ENCODE measurements at regions not wholly inside any gene's neighbourhood (a gene's known extent, or its start where the extent isn't known, plus 50 kb on each side); places are given as distances from the start of the nearest gene placed in this dataset.
"Not testable (repeated sequence)": the region's sequence is repeated elsewhere in the genome, so short reads cannot be mapped to it uniquely, and the experiment has no call there.

DNA sequence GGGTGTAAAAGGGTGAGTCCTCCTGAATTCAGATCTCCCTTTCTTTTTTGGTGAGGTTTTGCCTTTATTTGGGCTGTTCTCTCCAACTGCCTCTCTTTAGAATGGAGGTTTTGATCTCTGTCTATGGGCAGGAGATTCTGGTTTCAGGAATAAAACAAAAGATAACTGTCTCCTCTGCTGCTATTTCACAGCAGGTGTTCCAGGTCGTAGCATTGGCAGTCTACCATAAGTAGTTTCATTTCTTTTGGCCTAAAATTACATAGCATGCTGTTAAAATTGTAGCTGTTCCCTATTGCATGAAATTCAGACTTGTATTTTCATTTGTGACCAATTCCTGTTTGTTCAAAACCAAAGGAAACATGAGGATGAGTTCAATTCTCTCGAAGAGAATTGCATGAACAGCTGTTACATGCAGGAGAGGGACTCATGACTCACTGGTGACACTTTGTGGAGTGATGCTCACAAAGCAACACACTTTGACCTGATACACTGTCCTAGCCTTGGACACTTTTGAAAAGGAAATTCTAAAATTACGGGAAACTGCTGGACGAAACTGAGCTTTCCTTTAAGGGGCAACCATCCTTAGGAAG is 76.8 kb upstream of the SIRPG start:
- no peak overlapping the region for H3K27ac ChIP-seq (ENCODE audit: insufficient read depth, low read depth, low read length)
- CTCF ChIA-PET, result interaction anchor here (0.6 to 2.5 kb wide), 4 partner anchors 224 to 231 kb away, joined by 3 to 10 read pairs (median 6); no protein-coding TSS in a partner anchor
- no peak overlapping the region for H2AFZ ChIP-seq (ENCODE audit: low read depth, low read length)
- FAIRE-seq (no peak), DNase-seq (ENCODE audit: low read depth, low spot score) (peak; percentile 15)
- intact Hi-C loops (cut with micrococcal nuclease), result no loop called here
- POLR2A ChIA-PET, result no interaction called here
- H3K9me1 ChIP-seq (replicated peaks; ENCODE audit: control insufficient read depth, extremely low read depth, insufficient read depth, low read length), result no peaks in the 10 kb centered on the region
- no peaks in the 10 kb centered on the region for H4K20me1 ChIP-seq (replicated peaks; ENCODE audit: control insufficient read depth, extremely low read depth, insufficient read depth, low read length)
- no peak overlapping the region for H3K9ac ChIP-seq (replicated peaks; ENCODE audit: extremely low read depth, insufficient read depth, low read length)
- dilution Hi-C loops (cut with MboI; ENCODE audit: extremely low pct_ligation_motif_present, low sequenced_read_pairs), result no loop called here
- H3K9me3 ChIP-seq (replicated peaks; ENCODE audit: control insufficient read depth, insufficient read depth, low read length), result no peaks in the 10 kb centered on the region
- BruUV-seq (replicated peaks), result no TSS peak
- TF ChIP-seq POLR2AphosphoS5 (IDR thresholded peaks at IDR 0.05; ENCODE audit: insufficient read depth, low read depth, low read length) (no peak), EZH2 (IDR thresholded peaks at IDR 0.05; ENCODE audit: borderline replicate concordance, low read depth, low read length, severe bottlenecking) (no peak), GATA2 (IDR thresholded peaks at IDR 0.05; ENCODE audit: insufficient read depth, insufficient read length, low read depth, low read length) (no peak), JUN (IDR thresholded peaks at IDR 0.05; ENCODE audit: borderline replicate concordance, insufficient read depth, insufficient read length, low read depth) (no peak), FOS (IDR thresholded peaks at IDR 0.05; ENCODE audit: borderline replicate concordance, insufficient read depth, low read length) (no peak), MYC (IDR thresholded peaks at IDR 0.05; ENCODE audit: low read depth, low read length) (no peak), POLR2A (IDR thresholded peaks at IDR 0.05; ENCODE audit: low read depth, low read length) (no peak), CTCF (IDR thresholded peaks at IDR 0.05; ENCODE audit: extremely low read depth in 1 of 2, insufficient read depth in 1 of 2, low read depth in 1 of 2, low read length in 2 of 2) (no peak)
- TF ChIP-seq, protein P1, sequence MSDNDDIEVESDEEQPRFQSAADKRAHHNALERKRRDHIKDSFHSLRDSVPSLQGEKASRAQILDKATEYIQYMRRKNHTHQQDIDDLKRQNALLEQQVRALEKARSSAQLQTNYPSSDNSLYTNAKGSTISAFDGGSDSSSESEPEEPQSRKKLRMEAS (IDR thresholded peaks at IDR 0.05; ENCODE audit: insufficient read depth, insufficient read length), result no peak
- no peak overlapping the region for H3K4me3 ChIP-seq (replicated peaks in 1 of 3; ENCODE audit: insufficient read depth in 1 of 3, low read depth in 1 of 3, low read length in 3 of 3)
- H3K36me3 ChIP-seq (ENCODE audit: control insufficient read depth in 2 of 2, extremely low read depth in 1 of 2, insufficient read depth in 2 of 2, low read length in 2 of 2), result no peaks in the 10 kb centered on the region
- peaks cover 0 to 2% of the 10 kb centered on the region in 2 experiments for H3K27me3 ChIP-seq (ENCODE audit: control insufficient read depth in 2 of 2, insufficient read depth in 2 of 2, low read length in 2 of 2)
- H3K79me2 ChIP-seq (ENCODE audit: control insufficient read depth, insufficient read depth, low read length), result no peaks in the 10 kb centered on the region
- H3K4me2 ChIP-seq (ENCODE audit: insufficient read depth, low read length), result no peak overlapping the region
- H3K4me1 ChIP-seq (ENCODE audit: control insufficient read depth, extremely low read depth, insufficient read depth, low read length), result no peaks in the 10 kb centered on the region

- H3K4me1 ChIP-seq (ENCODE audit: control insufficient read depth, extremely low read depth, insufficient read depth, low read length); H3K9me1 ChIP-seq (replicated peaks; ENCODE audit: control insufficient read depth, extremely low read depth, insufficient read depth, low read length); H4K20me1 ChIP-seq (replicated peaks; ENCODE audit: control insufficient read depth, extremely low read depth, insufficient read depth, low read length); H3K9me3 ChIP-seq (replicated peaks; ENCODE audit: control insufficient read depth, insufficient read depth, low read length); CTCF ChIA-PET; POLR2A ChIA-PET; H3K9ac ChIP-seq (replicated peaks; ENCODE audit: extremely low read depth, insufficient read depth, low read length); H3K4me2 ChIP-seq (ENCODE audit: insufficient read depth, low read length); H3K27ac ChIP-seq (ENCODE audit: insufficient read depth, low read depth, low read length); H3K36me3 ChIP-seq (ENCODE audit: control insufficient read depth in 2 of 2, extremely low read depth in 1 of 2, insufficient read depth in 2 of 2, low read length in 2 of 2); H2AFZ ChIP-seq (ENCODE audit: low read depth, low read length); H3K4me3 ChIP-seq (replicated peaks in 1 of 3; ENCODE audit: insufficient read depth in 1 of 3, low read depth in 1 of 3, low read length in 3 of 3); DNase-seq (ENCODE audit: low read depth, low spot score); dilution Hi-C loops (cut with MboI; ENCODE audit: extremely low pct_ligation_motif_present, low sequenced_read_pairs); FAIRE-seq; BruUV-seq (replicated peaks); H3K27me3 ChIP-seq (ENCODE audit: control insufficient read depth in 2 of 2, insufficient read depth in 2 of 2, low read length in 2 of 2); H3K79me2 ChIP-seq (ENCODE audit: control insufficient read depth, insufficient read depth, low read length): not testable (repeated sequence)
- intact Hi-C loops (cut with micrococcal nuclease), result loop anchor here (2.0 kb wide), 1 partner anchor 61 kb away; no protein-coding TSS in a partner anchor
Observed at GRCh38 chr20:1731828-1732375, 74.3 kb upstream of the SIRPG start.

All from endothelial cell of umbilical vein (primary cell).